ENCODE measurements at regions not wholly inside any gene's neighbourhood (a gene's known extent, or its start where the extent isn't known, plus 50 kb on each side); places are given as distances from the start of the nearest gene placed in this dataset.
"Not testable (repeated sequence)": the region's sequence is repeated elsewhere in the genome, so short reads cannot be mapped to it uniquely, and the experiment has no call there.

GRCh38 chr15:21174761-21175160 is 265.5 kb downstream of the POTEB3 start:
- DNase-seq; intact Hi-C loops (cut with DNase I); H3K27ac ChIP-seq; H3K4me1 ChIP-seq; H3K36me3 ChIP-seq; H3K27me3 ChIP-seq; H3K4me3 ChIP-seq (replicated peaks in 1 of 3); H3K9me3 ChIP-seq: not testable (repeated sequence)
- 82% methylated on average over 4 of the region's 36 CpGs; no CpG with 5 or more reads in 1 of the 2 donors for whole genome bisulfite sequencing, 2 donors

GRCh38 chr15:21151203-21151966 is 285.3 kb upstream of the POTEB2 start:
- no CpG with 5 or more reads among the region's 24 CpGs for WGBS, 2 donors
- H3K9me3 ChIP-seq; H3K4me3 ChIP-seq (replicated peaks in 1 of 3); H3K27me3 ChIP-seq; DNase-seq; H3K27ac ChIP-seq; intact Hi-C loops (cut with DNase I); H3K36me3 ChIP-seq; H3K4me1 ChIP-seq: not testable (repeated sequence)

- DNase-seq; H3K27me3 ChIP-seq; H3K27ac ChIP-seq; H3K9me3 ChIP-seq; intact Hi-C loops (cut with DNase I); H3K36me3 ChIP-seq; H3K4me3 ChIP-seq (replicated peaks in 1 of 3); H3K4me1 ChIP-seq: not testable (repeated sequence)
- WGBS, 2 donors: 60 to 84% methylated on average over 1 to 4 of the region's 5 CpGs
Observed at GRCh38 chr15:21148136-21148535, 282.0 kb upstream of the POTEB2 start.

GRCh38 chr15:21133893-21134292 is 267.8 kb upstream of the POTEB2 start:
- H3K9me3 ChIP-seq; H3K4me3 ChIP-seq (replicated peaks in 1 of 3); H3K36me3 ChIP-seq; intact Hi-C loops (cut with DNase I); H3K27ac ChIP-seq; DNase-seq; H3K4me1 ChIP-seq; H3K27me3 ChIP-seq: not testable (repeated sequence)
- WGBS, 2 donors: no CpG with 5 or more reads among the region's 7 CpGs

- H3K4me1 ChIP-seq; H3K27me3 ChIP-seq; H3K9me3 ChIP-seq; intact Hi-C loops (cut with DNase I); H3K36me3 ChIP-seq; DNase-seq; H3K27ac ChIP-seq; H3K4me3 ChIP-seq (replicated peaks in 1 of 3): not testable (repeated sequence)
- WGBS, 2 donors: 0 to 45% methylated on average over 1 to 2 of the region's 4 CpGs
Observed at GRCh38 chr15:21112271-21113053, 246.3 kb upstream of the POTEB2 start.

GRCh38 chr15:21111861-21112260 is 245.7 kb upstream of the POTEB2 start:
- H3K4me1 ChIP-seq; intact Hi-C loops (cut with DNase I): not testable (repeated sequence)
- 74 to 92% methylated on average over 1 to 2 of the region's 2 CpGs for WGBS, 2 donors

GRCh38 chr15:21111172-21111571 is 245.1 kb upstream of the POTEB2 start:
- H3K4me1 ChIP-seq; H3K36me3 ChIP-seq; H3K27me3 ChIP-seq; H3K27ac ChIP-seq; H3K4me3 ChIP-seq (replicated peaks in 1 of 3); DNase-seq; intact Hi-C loops (cut with DNase I); H3K9me3 ChIP-seq: not testable (repeated sequence)
- WGBS, 2 donors: no CpG with 5 or more reads among the region's 4 CpGs

More at GRCh38 chr15:21111861-21112260, 245.7 kb upstream of the POTEB2 start:
- H3K27ac ChIP-seq; H3K4me3 ChIP-seq (replicated peaks in 1 of 3); H3K27me3 ChIP-seq; H3K9me3 ChIP-seq; H3K36me3 ChIP-seq: not testable (repeated sequence)
- DNase-seq: peak in 1 of 2 donors; percentile 6

- peak; percentile 5 to 30 for DNase-seq
- H3K27ac ChIP-seq; H3K27me3 ChIP-seq; H3K4me3 ChIP-seq (replicated peaks in 1 of 3); H3K9me3 ChIP-seq; intact Hi-C loops (cut with DNase I); H3K36me3 ChIP-seq; H3K4me1 ChIP-seq: not testable (repeated sequence)
- 54 to 69% methylated on average over 3 to 5 of the region's 5 CpGs for WGBS, 2 donors
Observed at GRCh38 chr15:21110187-21110804, 244.2 kb upstream of the POTEB2 start.

GRCh38 chr15:21108384-21108783 is 242.3 kb upstream of the POTEB2 start:
- WGBS, 2 donors: no CpG with 5 or more reads among the region's 3 CpGs
- H3K36me3 ChIP-seq; H3K9me3 ChIP-seq; H3K27ac ChIP-seq; DNase-seq; H3K4me1 ChIP-seq; H3K4me3 ChIP-seq (replicated peaks in 1 of 3); H3K27me3 ChIP-seq; intact Hi-C loops (cut with DNase I): not testable (repeated sequence)

GRCh38 chr15:21107399-21108381 is 241.6 kb upstream of the POTEB2 start:
- H3K4me1 ChIP-seq; H3K27me3 ChIP-seq; H3K9me3 ChIP-seq; H3K27ac ChIP-seq; H3K36me3 ChIP-seq; H3K4me3 ChIP-seq (replicated peaks in 1 of 3); intact Hi-C loops (cut with DNase I): not testable (repeated sequence)
- WGBS, 2 donors: 89% methylated on average over 1 of the region's 10 CpGs; no CpG with 5 or more reads in 1 of the 2 donors
- DNase-seq: peak in 1 of 2 donors; percentile 6

- H3K36me3 ChIP-seq; H3K4me1 ChIP-seq; H3K9me3 ChIP-seq; DNase-seq; H3K4me3 ChIP-seq (replicated peaks in 1 of 3); H3K27ac ChIP-seq; H3K27me3 ChIP-seq; intact Hi-C loops (cut with DNase I): not testable (repeated sequence)
- no CpG with 5 or more reads among the region's 2 CpGs for WGBS, 2 donors
Observed at GRCh38 chr15:21096599-21096998, 230.5 kb upstream of the POTEB2 start.

- H3K36me3 ChIP-seq; H3K27ac ChIP-seq; H3K4me3 ChIP-seq (replicated peaks in 1 of 3); intact Hi-C loops (cut with DNase I); H3K9me3 ChIP-seq; DNase-seq; H3K27me3 ChIP-seq; H3K4me1 ChIP-seq: not testable (repeated sequence)
- WGBS, 2 donors: no CpG with 5 or more reads among the region's 9 CpGs
Observed at GRCh38 chr15:21079544-21079943, 213.4 kb upstream of the POTEB2 start.
